ENCODE measurements at regions not wholly inside any gene's neighbourhood (a gene's known extent, or its start where the extent isn't known, plus 50 kb on each side); places are given as distances from the start of the nearest gene placed in this dataset.
"Not testable (repeated sequence)": the region's sequence is repeated elsewhere in the genome, so short reads cannot be mapped to it uniquely, and the experiment has no call there.

DNA sequence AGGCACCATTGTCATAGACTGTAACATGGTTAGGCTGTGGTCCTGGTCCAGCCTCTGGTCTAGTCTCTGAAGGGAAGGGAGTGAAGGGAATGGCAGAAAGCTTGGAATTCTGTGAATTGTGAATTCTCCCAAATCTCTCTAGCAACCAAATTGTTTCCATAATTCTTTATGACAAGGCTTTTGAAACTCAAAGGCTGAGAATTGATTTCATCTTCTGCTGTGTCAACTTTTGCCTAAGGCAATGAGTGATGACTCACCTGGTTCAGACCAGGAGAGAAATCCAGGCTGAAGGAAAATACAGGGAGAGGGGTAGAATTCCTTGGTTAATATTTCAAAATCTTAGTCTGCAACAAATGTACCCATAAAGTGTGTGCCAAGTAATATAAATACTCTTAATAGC lies 82.6 kb upstream of the ADPGK start:
- no peak for DNase-seq (ENCODE audit: low spot score)

DNA sequence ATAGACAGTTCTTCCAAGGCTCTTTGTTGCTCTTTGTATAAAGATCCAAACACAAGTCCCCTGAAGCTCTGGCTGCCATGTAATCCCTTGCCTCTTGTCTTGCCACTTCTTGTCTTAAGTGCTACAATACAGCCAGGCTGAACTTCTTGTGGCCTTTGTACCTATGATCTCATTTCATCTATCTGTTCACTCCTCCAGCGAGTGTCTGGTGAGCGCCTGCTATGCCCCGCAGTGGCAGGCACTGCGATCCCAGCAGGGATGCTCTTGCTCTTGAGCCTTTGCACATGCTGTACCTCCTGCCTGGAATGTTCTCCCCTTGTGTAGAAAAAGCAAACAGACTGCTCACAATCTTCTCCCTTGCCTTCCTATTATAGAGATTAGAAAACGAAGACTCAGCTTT lies 81.9 kb upstream of the ADPGK start:
- DNase-seq (ENCODE audit: low spot score), result no peak

DNA sequence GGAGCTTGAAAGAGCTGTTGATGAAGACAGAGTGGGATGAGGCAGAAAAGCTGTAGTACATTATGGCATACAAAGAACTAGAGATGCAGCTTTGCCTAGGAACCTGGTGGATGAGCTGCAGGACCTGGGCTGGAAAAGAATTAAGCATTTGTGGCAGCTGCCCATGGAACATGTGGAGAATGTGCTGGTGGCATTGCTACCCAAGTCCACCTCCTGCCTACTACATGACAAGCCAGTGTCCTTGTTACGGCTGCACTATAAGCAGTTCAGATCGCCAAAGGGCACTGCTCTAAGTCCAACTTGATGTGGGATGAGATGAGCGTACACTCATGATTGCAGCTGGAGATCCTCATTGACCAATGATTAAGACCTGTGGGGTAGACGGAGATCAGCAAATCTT lies 81.1 kb upstream of the ADPGK start:
- DNase-seq (ENCODE audit: low spot score), result no peak

DNA sequence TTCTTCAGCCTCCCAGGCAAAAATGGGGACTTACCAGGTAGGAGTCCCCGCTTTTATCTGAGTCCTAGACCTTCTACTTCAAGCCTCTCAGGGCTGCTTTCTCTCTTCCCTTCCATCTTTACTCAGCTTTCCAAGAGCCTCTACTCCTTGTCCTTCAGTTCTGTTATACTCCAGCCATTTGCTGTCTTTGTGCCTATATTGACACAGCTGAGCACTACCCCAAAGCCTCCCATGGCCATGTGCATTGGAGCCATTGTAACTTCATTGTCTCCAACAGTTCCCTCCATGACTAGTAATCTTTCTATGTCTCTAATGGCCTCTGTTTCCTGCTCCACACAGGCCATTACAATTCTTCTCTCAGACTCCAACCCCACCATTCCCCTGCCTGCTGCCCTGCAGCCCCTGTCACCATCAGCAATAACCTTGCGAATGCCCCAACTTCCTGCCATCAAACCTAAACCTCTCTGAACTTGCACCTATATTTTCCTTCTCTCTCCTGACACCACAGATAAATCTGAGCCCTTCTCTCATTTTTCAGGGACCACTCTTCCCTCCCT lies 77.9 kb upstream of the ADPGK start:
- no peak for DNase-seq (ENCODE audit: low spot score)

DNA sequence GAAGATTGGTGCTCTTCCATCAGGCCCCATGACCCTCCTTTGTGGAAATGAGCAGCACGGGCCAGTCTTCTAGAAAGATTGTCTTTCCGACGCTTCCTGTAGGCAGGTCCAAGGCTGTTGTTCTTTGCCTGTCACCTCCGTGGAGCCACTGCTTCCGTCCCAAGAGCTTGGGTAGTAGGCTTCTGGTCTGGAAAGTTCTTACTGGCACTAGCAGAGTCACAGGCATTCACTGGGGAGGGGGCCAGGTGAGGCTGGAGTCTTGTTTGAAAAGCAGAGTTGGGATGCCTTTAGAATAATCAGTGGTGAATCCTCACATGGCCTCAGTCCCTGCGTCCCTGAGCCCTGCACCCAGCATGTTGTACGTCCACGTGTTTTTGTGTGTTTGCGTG lies 76.2 kb upstream of the ADPGK start:
- no peak for DNase-seq (ENCODE audit: low spot score)

DNA sequence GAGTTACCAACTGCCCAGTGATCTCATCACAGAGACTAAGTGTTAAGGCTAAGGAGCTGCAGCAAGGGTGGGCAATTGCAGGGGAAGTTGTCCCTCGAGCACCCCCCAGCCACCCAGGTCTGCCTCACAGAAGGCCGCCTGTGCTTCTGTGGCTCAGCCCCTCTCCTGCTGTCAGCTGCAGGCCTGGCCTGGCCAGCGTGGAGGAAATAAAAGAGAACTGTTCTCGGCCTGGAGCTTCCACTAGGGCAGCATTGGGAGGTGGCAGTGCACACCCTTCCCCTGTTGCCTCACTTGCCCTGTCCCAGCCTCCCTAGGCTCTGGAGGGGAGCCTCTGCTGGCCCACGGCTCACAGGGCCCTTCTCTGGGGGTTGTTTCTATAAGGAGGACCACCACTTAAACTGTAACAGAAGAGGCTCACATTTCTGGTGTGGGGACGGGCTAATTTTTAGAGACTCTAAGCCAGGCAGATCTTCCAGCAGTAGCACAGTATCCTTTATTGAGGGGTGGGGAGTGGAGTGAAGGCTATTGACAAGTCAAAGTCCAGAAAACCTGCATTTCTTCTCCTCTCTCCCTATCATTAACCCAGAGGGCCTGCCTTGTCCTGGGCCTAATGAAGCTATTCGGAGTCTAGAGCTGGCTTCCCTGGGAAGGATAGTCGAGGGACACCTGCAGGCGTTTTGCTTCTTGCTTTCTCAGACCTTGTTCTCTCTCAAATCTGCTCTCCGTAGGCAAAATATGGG lies 75.6 kb upstream of the ADPGK start:
- DNase-seq (ENCODE audit: low spot score), result peak; percentile 67

DNA sequence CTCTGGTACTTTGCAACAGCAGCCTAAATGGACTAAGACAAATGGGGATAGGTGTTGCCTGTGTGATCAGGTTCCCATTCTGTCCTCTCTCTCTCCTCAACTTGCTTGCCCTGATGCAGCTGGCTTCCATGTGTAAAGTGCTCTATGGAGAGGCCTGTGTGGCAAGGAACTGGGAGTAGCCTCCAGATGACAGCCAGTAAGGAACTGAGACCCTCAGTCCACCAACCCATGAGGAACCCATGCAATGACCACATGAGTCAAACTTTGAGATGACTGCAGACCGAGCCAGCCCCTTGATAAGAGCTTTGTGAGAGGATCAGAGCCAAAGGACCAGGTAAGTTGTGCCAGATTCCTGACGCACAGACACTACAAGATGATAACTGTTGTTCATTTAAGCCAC lies 74.6 kb upstream of the ADPGK start:
- no peak for DNase-seq (ENCODE audit: low spot score)

DNA sequence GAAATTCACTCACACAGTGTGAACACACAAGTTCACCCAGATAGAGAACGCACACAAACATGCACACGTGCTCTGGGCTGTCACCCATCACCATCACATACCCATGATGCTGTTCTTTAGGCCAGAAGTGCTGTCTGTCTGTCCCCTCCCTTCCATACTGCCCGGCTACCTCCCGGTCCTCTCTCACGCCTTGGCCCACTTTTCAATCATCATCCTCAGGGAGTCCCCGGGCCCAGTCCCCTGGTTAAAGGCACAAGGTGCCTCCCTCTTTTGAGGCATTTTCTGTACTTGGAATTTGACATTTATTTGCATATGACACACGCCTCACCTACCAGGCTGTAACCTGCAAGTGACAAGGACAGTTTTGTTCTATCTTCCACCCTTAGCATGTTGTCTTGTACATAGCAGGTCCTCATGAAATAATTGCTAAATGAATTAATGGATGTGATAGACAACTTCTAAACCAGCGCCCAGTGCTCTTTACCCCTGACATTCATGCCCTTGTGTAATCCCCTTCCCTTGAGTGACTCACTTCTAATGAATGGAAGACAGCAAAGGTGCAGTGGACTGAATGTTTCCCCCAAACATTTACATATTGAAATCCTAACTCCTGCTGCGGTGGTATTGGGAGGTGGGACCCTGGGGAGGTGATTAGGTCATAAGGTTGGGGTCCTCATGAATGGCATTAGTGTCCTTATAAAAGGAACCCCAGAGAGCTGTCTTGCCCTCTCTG lies 73.9 kb upstream of the ADPGK start:
- DNase-seq (ENCODE audit: low spot score), result no peak

DNA sequence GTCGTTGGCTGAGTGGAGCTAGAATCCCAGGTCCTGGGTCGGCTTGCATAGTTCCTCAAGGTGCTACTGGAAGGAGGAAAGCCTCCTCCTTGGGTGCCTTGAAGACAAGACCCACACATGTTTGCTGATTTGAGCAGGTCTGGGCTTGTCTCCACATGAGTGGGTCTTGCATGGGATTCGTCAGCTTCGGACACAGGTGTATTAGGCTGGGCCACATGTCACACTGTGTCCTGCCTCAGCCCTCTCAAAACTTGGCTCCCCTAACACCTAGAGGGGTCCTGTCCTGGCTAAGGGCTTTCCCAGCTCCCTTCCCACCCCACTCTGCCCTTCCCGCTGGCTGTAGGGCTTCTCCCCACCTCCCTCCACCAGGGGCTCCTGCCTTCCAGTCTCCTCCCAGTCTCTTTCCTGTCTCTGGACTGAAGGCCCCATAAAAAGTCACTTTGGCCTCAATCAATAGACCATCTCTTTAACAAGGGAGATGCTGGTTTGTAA lies 73.0 kb upstream of the ADPGK start:
- DNase-seq (ENCODE audit: low spot score), result no peak

DNA sequence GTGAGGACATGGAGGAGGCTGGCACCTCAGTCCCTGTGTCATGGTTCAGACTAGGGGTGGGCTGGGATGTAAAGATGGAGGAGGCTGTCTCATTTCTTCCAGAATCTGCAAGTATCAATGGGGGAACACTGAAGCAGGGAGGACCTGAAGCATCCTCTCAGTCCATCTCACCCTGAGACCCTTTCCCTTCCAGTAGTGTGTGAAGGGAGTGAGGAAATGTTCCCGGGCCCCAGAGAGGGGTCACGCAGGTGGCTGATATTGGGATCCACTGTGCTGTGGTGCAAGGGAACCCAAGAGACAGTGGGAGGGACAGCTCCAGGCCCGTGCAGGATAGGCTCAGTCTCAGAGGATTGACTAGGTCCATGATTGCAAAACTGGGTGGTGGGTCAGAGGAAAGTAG lies 72.2 kb upstream of the ADPGK start:
- no peak for DNase-seq (ENCODE audit: low spot score)

DNA sequence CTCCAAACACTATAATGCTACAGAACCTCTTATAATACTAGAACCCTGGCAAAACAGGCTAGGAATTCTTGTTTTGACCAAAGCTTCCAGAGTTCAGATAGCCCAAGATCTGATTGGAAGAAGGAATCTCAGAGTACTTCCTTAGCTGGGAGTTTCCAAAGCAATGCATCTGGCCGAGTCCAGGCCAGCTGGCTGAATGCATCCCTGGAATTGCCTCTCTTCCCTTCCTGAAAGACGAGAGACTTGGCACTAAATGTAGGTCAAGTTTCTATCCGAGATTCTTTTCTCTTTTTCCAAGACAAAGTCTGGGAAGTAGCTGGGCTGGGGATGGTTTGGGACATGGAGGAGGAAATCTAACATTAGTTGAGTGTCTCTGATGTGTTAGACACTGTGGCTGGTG lies 68.7 kb upstream of the ADPGK start:
- no peak for DNase-seq (ENCODE audit: low spot score)

DNA sequence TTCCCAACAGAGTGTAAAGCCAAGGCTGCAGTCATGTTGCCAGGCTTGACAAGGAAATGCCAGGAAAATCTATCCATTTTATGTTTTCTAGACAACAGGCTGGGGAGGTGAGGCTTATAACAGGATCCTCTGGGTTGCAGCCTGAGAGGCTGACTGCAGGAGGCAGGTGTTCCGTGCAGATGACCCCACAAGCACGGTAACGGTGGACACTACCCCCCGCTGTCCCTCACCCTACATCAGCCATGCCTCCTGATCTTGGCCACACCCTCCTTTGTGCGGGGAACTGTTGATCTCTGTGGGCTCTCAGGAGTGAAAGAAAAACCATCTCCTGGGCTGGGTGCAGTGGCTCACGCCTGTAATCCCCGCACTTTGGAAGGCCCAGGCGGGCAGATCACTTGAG lies 68.0 kb upstream of the ADPGK start:
- no peak for DNase-seq (ENCODE audit: low spot score)

DNA sequence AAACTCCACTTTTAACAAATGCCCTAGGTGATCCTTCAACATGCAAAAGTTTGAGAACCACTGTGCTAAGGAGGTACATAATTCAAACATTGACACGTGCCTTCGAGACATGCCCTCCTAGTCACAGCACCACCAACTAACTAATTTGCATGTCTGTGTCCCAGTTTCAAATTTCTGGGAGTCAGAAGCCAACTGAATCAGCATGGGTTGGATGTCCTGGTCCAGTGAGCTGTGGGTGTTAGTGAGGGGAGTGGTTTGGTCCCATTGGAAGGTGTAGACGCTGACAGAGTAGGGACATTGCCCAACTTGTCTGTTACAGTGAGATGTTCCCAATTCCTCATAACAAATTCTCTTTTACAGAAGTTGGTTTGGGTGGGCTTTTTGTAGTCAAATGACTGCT lies 67.3 kb upstream of the ADPGK start:
- no peak for DNase-seq (ENCODE audit: low spot score)

DNA sequence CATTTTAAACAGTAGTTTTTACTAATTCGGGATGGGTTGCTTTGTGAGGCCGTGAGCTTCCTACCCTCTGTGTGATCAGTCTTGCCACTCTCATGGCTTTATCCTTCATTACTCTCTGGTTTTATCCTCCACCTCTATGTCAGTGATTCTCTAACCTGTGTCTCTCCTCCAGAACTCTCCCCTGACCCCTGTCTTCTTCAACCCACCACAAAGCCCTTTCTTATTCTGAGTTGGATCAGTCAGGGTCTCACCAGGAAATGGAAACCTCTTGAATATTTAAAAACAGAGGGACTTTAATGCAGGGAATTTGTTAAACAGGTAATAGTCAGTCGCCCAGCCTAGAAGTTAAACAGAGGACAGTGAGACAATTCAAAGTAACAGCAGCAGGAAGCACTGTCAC lies 64.2 kb upstream of the ADPGK start:
- no peak for DNase-seq (ENCODE audit: low spot score)

DNA sequence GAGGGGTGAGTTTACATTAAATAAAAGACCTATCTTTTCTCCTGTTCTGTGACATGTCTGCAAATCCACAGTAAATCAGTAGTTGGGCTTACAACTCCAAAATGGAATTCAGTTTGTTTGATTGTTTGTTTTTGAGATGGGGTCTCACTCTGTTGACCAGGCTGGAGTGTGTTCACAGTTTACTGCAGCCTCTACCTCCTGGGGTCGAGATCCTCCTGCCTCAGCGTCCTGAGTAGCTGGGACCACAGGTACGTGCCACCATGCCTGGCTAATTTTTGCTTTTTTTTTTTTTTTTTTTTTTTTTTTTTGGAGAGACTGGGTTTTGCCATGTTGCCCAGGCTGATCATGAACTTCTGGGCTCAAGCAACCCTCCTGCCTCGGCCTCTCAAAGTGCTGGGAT lies 63.5 kb upstream of the ADPGK start:
- DNase-seq (ENCODE audit: low spot score), result no peak

DNA sequence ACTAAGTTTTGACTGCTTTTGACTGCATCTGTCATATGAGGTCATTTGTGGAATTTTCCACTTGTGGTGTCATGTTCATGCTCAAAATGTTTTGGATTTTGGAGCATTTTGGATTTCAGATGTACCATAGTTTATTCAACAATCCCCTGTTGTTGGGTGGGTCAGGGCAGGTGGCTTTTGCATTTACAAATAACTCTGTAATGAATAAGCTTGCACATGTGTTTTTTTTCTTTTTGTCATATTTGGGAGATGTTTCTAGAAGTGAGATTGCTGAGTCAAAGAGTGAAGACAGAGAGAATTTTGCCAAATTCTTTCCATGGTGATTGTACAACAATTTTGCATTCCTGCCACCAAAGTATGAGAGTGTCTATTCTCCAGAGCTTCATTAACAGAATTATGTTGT lies 62.4 kb upstream of the ADPGK start:
- no peak for DNase-seq (ENCODE audit: low spot score)

DNA sequence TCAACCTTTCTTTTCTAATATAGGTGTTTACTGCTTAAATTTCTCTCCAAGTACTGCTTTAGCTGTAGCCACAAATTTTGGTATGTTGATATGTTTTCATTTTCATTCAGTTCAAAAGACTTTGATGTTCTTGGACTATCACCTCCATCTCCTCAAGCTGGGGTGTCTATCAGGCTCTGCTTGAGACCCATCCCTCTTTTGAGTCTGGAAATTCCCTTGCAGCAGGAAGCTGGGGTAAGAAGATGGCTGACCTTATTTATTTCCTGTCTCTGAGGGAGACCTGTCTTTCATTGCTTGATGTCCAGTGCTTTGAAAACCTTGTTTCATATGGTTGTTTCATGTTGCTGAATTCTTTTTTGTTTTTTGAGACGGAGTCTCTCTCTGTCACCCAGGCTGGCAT lies 60.5 kb upstream of the ADPGK start:
- DNase-seq (ENCODE audit: low spot score), result no peak

DNA sequence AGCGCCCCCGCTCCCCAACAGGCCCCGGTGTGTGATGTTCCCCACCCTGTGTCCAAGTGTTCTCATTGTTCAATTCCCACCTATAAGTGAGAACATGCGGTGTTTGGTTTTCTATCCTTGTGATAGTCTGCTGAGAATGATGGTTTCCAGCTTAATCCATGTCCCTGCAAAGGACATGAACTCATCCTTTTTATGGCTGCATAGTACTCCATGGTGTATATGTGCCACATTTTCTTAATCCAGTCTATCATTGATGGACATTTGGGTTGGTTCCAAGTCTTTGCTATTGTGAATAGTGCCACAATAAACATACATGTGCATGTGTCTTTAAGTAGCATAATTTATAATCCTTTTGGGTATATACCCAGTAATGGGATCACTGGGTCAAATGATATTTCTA lies 59.8 kb upstream of the ADPGK start:
- DNase-seq (ENCODE audit: low spot score), result not testable (repeated sequence)

DNA sequence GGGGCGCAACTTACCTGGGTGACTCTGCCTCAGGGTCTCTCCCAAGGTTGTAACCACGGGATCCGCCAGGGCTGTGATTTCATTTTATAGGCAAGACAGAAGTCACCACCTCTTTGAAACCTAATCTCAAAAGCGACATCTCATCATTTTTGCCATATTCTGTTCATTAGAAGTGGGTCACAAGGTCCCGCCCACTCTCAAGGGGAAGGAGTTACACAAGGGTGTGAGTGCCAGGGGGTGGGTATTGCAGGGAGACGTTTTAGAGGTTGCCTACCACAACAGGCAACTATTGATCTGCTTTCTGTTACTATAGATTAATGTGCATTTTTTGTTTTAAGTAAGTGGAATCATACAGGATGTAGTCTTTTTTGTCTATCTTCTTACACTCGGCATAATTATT lies 56.6 kb upstream of the ADPGK start:
- DNase-seq (ENCODE audit: low spot score), result no peak

DNA sequence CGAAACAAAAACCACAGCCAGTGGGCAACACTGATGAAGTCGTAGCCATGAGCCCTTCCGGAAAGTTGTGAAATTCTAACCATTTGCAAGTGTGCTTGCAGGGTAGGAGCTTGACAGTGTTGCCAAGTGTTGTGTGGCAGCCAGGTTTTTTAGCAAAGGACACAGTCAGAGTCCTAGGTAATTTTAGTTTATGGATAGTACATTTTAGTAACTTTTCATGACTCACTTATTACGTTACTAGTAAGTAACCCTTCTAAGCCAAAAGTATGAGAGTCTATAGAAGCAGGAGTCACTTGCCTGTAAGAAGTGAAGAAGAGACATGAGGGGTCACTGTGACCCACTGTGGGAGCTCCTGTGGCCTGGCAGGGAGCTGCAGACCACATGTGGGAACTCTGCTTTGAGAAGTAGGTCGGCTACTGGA lies 54.8 kb upstream of the ADPGK start:
- DNase-seq (ENCODE audit: low spot score), result no peak

DNA sequence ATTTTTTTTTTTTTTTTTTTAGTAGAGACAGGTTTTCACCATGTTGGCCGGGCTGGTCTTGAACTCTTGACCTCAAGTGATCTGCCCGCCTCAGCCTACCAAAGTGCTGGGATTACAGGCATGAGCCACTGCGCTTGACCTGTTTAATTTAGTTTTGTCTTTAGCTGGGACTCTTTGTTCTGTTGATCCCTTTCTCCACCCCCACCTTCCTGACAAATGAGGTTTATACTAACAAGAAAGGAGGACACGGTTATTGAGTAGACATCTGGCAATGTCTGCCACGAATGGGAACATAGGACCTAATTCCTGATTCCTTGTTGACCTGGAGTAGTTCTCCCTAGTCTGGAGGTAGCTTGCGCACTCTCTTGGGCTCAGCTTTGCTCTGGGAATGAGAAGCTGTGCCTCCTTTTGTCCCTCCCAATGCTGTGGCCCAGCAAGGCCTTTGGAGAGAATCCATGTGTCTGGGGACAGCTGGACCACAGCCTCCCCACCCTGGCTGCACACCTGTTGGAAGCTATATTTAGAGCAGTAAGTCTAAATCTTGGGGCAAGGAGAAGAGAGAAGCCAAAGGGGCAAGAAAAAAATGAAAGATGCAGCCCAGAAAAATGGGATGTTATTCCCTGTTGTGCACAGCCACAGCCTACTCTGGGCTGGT lies 53.2 kb upstream of the ADPGK start:
- DNase-seq (ENCODE audit: low spot score), result no peak

DNA sequence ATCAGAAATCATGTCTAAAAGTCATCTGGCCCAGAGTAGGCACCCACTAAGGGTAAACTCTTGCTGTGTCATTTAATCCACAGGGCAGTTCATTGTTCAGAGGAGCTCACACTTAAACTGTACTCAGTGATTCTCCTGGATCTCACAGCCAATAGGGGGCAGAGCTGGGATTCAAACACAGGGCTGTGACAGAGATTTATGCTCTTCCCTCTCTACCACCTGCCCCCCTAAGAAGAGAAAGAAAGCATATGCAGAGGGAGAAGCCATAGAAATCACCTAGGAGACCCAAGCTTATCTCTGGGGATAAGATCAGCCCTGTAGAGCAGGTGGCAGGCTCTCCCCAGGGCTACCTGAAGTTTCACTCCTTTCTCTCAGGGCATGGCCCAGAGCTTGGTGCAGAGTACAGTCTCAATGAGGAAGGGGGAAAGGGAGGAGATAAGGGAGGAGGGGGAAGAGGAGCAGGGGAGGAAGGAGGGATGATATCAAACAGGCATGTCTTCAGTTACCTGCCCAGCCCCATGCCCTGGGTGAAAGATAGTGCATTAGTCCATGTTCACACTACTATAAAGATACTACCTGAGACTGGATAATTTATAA lies 51.8 kb upstream of the ADPGK start:
- peak; percentile 25 for DNase-seq (ENCODE audit: low spot score)

DNA sequence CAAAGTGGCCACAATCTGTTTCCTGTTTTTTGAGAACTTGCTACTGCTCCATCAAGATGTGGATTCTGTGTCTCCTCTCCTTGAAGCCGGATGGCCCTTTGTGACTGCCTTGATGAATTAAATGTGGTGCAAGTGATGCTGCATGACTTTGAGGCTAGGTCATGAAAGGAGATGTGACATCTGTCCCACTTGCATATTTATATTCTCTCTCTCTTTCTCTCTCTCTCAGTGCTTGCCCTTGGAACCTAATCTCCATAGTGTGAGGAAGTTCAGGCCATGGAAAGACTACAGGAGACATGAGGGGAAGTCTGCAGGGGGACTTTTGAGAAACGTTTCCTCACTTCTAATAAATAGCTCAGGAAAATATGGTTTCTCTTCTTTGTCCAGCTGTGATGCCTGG lies 50.0 kb upstream of the ADPGK start:
- DNase-seq (ENCODE audit: low spot score), result no peak
